ENCODE measurements at regions not wholly inside any gene's neighbourhood (a gene's known extent, or its start where the extent isn't known, plus 50 kb on each side); places are given as distances from the start of the nearest gene placed in this dataset.
"Not testable (repeated sequence)": the region's sequence is repeated elsewhere in the genome, so short reads cannot be mapped to it uniquely, and the experiment has no call there.

DNA sequence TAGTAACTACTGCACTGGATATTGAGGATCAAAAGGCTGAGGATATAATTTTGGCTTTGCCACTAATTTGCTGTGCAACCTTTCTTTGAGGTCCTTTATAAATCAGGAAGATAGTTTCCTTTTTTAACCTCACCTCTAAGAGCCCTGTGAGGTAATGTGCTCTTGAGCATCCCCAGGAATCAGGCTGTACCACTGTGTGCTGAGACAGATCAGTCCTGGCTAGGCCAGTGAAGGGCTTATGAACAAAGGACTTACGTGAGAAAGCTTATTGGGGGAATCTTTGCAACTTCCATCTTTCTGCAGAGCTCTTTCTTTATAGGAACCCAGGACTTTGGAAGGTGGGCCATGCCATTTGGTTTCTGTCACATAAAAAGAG, 188.9 kb downstream of the SIPA1L2 start:
- DNase-seq = no peak

DNA sequence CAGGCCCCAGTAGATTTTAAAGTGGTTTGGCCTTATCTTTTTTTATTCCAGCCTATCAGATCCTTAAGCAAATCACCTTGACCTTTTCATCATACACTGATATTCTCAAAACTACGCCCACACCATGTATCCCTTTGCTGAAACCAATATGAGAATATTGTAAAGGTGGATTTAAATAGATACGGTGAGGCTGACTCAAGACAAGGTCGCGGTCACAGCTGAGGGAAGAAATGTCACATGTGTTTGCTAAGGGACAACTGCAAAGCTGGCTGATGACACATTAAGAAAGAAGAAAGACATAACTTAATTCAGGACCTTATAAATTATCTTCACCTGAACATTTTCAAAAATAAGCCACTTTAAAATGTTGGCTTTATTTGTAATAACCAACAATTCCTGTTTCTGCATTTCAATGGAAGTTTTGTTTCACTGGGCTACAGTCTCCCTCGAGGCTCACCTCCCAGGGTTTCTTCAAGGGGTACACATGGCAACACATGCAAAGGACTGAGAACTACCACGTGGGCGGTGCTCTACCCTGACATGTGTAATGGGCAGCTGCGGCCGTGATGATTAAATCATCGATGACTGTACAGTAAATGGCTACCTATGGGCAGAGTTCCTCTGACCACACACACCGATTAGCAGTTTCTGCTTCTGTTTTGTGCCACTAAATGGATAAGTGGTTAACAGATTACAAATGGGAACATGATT, 189.5 kb downstream of the SIPA1L2 start:
- DNase-seq = no peak

DNA sequence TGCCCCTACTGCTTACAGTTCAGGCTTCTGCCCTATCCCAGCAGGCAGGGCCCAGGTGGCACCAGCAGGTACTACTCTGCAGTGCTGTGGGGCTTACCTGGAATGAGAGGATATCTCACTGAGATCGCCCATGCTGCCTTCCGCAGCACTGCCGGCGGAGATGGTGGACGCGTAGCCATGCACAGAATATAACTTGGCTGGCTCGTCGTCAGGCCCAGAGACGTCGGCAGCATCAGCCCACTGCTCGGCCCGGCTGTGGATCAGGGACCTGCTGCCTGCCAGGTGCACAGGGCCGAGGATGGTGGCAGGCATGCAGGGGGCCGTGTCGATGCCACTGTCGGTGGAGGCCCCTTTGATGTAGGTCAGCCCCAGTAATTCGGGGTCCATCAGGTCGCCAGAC, 190.9 kb downstream of the SIPA1L2 start:
- no peak for DNase-seq

DNA sequence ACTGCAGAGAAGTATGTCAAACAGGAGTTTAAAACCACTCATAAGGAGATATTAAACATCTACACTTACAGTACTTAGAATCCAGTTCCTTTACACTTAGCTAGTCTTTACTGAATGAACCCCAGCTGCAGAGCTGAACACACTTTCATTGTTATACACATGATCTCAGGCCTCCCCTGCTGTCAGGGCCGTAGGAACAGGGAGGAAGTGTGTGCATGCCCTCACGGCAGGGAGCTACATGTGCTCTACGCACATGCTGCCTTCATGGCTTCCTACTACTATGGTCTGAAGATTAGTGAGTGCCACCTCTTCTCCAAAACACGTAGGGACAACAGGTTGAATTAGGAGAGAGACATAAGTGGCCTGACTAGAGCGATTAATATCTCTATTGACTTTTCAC, 191.5 kb downstream of the SIPA1L2 start:
- no peak for DNase-seq

DNA sequence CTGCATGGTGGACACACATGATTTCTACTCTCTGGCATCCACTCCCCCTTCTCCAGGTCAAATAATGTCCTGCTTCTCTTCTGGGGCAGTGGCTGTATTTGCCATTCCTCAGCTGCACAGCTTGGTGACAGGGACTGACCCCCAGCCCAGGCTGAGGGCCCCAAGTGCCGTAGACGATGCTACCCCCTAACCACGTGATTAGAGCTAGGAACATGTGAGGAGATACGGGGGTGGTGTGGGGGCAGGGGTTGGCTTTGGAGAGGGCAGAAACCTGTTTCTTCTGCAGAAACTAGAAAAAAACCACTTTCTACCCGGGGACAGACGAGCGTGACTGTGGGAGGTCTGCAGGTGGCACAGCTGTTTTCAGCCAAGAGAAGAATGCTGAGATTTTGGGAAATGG, 192.4 kb downstream of the SIPA1L2 start:
- no peak for DNase-seq

DNA sequence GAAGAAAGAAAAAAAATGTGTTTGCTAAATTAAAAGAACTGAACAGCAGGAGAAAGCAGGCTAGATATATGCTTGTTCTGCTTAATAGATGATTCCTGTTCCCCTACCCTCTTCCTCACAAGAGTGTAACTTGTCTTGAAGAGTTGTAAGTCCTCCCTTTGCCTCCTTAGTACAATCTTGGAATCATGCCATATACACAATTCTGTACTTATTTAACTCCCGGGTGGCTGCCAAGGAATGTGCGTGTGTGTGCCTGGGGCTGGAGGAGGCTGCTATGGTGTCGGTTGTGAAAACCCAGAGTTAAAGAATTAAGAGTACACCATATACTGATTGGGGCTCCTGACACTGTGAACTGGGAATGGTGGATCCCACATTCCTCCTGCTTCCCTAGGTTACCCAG, 194.2 kb downstream of the SIPA1L2 start:
- DNase-seq = no peak

DNA sequence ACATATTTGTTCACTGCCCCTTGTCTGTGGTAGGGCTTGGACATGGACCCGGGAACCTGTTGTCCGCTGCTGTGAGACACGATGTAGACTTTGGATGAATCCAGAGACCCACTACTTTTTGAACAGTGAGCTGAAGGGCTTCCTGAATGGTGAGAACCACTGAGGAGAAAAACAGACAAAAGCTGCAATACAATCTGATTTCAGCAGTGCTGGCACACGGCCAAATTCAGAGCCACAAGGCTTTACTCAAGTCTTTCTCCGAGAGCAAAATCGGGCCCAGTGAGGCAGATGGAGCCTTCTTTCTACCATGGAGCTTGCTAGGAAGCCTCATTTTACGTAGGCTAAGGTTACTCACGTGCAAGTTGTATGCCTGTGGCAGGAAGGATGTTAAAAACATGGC, 197.6 kb downstream of the SIPA1L2 start:
- DNase-seq = peak; percentile 35

DNA sequence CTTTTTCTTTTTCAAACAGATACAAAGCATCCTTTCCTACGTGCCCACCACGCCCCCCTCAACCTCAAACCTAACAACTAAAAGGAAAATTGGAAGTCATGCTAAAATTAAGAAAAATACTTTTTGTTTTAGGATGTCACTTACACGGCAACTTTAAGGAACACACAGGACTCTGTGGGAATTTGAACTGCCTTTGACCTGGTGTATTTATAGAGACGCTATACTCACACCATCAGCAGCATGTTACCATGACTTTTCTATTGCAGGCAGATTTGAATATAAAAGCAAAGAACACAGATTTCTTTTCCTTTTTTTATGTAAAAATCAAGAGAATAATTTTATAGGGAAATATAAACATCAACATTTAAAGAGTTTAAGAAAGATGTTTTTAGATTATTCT, 198.2 kb downstream of the SIPA1L2 start:
- DNase-seq = no peak

DNA sequence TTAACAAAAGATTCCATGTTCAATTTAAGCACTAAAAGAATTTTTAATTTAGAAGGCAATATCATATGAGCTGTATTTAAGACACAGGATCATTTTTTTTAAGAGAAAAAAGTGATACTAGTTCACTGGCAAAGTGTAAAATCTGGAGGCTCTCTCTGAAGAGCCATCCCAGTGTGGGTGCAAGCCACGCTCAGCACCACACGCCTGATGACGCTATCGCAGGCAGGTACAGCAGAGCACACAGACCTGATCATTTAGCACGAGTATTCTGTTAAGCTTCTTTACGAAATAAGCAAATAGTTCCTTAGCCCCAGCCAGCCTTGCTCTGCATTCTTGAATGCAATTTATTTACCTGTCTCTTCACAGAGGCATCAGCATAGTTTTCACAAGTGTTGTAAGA, 198.6 kb downstream of the SIPA1L2 start:
- DNase-seq = no peak

DNA sequence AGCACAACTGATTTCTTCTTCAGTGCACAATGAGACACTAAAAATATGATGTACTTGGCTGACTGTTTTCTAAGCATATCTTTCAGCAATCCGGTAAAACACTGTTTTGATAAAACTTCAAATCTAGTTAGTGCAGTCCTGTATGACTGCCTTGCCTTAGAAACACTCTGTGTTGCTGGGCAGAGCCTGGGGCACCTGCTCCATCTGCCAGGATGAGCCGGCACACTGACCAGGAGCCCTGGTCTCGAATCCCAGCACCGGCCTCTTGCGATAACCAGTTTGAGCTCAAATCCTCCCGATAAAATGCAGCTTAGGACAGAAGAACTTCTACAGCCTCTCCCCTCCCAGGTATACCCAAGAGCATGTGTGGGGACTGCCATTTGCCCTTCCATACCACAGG, 199.5 kb downstream of the SIPA1L2 start:
- no peak for DNase-seq

DNA sequence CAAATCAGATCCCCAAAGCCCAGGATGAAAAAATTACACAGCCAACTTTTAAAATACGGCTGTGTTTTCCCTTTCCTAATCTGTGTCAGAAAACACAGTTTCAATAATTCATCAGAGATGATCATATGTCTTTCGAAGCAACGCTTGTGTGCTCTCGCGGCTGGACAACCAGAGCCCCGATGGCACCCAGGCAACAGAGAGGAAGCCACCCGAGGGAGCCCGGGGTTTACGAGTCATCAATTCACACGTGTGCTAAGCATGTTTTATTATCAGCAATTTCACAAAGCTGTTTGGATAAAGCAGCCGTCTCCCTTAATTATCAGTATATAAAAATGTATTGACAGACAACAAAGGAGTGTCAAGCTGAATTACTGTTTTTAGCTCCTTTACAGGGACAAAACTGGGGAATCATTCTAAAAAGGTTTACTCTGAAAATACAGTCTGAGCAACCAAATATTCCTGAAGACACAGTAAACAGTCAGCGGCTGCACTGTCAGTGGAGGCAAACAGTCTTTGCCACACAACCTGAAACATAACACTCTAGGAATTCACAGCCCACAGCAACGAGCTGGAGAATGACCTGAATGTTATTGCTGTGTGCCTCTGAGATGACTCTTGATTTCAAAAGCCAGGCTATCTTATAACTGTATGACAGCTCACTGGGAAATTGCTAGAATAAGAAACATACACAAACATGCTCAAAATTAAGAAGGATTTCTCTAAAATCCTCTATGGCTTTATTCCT, 201.0 kb downstream of the SIPA1L2 start:
- DNase-seq = no peak

DNA sequence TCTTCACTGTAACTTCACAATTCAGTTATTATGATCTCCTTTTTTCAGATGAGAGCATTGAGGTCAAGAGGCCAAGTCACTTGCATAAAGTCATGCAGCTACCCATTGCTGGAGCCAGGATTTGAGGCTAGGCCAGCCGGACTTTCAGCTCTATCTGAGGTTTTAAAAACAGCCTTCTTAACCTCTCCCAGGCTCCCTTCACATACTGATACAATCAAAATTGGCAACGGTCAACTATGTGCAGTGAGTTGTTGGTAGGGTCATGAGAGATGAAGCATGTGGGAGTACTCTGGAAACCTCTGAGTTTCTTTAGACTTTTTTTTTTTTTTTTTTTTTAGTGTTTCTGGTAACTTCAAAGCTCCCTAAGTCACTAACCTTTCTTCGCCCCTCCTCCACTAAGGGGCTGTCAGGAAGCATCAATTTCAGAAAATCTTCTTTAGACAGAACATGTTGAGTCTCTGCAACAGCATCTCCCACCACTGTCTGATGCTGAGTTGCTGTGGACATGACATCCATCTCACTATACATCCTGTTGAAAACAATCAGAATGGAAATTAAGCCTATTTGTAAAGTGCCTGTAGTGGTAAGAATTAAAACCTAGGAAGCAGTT, 201.8 kb downstream of the SIPA1L2 start:
- DNase-seq = no peak

DNA sequence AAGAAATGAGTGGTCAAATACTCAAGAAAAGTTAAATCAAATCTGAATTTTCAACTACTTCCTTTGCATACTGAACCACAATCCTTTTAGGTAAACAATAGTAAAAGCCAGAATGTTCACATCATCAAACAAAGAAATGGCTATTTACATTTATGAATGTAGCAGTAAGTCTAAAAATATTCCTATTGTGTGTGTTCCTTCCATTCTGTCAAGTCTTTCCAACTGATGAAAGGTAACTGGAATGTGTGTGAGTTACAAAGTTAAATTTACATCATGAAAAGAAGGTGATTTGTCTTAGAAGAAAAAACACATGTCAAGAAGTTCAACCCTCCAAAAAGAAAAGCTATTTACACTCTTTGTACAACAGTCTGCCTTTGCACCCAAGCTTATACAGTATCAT, 203.1 kb downstream of the SIPA1L2 start:
- DNase-seq = no peak

DNA sequence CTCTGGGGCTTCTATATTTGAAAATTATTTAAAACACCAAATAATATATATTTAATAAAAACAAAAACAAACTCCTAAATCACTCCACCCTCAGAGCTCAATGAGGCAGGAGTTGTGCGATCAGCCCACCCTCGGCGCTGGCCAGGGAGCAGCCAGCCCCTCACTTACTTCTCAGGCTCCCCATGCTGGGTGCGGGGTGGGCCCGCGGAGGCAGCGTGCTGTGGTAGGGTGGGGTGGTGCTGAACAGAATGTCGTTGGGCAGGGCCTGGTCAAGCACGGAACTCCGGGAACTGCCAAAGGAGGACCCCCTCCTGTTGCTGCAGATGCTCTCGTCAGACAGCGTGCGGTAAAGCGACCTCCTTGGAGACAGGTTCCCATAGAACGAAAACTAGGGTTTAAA, 204.5 kb downstream of the SIPA1L2 start:
- no peak for DNase-seq

DNA sequence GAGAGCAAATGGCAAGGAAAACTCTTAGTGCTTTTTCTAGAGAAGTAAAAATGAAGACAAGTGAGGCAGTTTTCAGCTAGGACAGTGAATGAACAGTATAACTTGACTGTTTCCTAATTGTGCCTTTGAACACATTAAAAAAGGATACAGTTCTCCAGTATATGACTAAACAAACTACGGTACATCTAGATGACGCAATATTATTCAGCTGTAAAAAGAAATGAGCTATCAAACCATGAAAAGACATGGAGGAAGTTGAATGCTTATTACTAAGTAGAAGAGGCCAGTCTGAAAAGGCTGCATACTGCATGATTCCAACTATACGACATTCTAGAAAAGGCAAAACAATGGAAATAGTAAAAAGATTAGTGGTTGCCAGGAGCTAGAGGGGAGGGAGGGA, 206.3 kb downstream of the SIPA1L2 start:
- DNase-seq = no peak

DNA sequence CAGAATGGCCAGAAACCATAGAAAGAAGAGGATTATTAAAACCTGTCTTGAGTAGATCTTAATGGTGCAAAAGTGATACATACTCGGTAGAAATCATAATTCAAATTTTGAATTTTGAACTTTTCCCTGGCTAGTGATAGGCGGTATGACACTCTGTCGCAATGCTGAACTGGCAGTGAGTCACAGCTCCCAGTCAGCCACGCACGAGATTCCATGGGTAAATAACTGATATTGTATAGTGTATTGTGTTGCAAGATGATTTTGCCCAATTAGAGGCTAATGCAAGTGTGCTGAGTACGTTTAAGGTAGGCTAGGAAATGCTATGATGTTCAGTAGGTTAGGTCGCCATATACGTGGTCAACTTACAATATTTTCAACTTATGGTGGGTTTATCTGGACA, 207.0 kb downstream of the SIPA1L2 start:
- no peak for DNase-seq

DNA sequence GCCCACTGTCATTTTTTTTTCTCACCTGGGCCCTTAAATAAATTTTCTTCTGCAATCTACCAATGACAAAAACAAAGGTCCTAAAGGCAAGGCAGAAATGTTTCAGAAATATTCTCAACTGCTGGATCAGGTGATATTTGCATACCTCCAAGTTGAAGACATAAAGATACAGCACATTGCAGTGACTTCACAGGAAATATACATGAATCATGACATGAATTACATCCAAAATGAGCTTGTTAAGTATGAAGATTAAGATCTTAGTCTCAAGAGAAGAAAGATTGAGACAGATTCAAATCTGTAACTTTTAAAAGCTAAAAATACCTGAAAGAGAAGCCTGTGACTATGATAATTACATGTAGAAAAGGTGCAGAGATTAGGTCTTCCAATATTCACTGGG, 207.8 kb downstream of the SIPA1L2 start:
- no peak for DNase-seq

DNA sequence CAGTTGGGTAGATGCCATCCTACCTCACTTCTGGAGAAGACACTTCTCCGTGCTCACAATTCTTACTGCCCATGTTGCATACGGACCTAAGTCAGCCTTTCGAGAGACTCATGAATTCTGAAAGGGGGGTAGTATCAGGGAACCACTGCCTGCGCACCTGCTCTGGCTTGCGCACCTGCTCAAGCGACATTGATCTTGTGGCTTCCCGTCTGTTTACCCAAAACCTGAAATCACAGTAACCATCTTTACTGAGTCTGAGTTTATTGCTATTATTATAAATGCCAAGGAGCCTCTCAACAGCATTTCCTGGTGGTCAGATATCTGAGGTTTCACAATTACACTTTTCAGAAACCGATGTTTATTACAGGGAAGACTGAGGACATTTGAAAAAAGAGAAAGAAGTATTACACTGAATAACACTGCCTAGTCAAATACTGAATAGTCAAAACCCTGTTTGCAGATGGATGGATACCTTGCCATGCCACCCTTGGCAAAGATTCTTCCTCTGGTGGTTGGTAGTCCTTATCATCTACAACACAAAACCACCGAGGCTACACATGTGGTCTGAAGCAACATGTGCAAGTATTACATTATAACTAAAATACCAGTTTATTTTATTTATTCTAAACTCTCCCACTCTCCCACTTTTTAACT, 208.7 kb downstream of the SIPA1L2 start:
- DNase-seq = no peak

DNA sequence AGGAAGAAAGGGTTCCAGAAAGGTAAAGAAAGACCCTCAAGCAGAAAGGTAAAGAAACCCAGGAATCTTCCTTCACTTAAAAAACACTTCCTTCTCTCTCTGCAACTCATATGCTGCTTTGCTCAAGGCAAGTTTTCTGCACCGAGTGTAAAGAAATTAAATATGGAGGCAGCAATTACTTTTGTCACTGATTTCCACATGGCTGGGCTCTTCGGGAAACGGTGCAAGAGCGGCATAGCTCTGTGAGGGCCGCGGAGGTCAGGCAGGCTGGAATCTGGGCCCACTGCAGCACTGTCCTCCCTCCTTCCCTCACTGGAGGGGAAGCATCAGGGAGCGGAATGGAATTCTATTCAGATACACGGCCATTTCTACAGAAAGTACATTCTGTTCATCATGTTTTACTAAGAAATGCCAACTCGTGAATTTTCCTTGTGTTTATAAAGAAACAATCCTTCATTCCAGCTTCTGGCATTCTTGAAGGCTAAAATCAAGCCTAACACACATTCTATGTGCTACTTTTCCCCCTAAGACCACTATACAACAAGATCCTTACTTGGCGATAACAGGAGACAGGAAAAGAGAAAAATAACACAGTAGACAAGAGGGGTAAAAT, 212.2 kb downstream of the SIPA1L2 start:
- DNase-seq = no peak

DNA sequence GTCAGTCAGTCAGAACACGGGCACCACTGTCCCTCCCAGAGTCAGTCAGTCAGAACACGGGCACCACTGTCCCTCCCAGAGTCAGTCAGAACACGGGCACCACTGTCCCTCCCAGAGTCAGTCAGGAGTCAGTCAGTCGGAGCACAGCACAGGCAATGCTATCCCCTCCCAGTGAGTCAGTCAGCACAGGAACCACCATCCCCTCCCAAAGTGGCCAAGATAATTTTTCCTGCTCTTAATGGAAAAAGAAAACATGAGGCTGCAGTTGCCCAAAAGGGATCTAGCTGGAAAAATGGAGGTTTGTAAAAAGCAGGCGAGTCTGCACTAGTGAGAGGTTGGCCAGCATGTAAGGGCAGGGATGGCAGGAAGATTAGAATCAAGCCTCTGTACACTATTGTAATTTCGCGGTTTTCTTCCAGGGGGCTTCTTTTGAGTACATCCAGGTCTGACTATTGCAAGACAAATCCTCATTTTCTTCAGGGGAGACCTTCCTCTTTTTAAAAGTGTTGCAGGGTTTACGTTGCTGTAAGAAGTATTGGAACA, 213.8 kb downstream of the SIPA1L2 start:
- no peak for DNase-seq

DNA sequence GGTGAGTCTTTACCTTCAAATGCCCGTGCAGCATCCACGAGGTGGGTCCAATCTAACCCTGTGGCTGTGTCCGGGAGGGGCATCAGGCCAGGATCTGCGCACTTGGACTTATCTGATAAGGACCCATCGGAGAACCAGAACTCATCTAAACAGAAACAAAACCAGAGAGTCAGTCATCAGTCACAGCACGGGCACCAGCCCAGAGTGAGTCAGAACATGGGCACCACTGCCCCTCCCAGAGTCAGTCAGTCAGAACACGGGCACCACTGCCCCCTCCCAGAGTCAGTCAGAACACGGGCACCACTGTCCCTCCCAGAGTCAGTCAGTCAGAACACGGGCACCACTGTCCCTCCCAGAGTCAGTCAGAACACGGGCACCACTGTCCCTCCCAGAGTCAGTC, 214.5 kb downstream of the SIPA1L2 start:
- not testable (repeated sequence) for DNase-seq

DNA sequence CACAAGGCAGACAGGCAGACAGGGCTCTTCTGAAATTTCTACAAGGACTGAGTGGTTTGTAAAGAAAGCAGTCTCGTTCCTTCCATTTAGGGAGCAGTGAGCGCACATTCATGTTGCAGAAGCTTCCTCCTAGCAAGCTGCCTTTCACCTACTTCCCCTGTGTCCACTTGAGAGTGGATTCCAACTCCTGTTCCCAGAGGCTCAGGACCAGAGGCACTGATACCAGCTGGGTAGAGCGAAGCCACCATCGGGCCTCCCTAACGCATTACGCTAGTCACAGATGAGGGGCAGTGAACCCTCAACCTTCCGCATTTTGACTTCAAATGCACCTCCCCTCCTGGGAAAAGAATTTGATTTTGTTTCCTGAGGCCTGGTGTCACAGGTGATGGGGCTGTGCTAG, 215.8 kb downstream of the SIPA1L2 start:
- DNase-seq = no peak

DNA sequence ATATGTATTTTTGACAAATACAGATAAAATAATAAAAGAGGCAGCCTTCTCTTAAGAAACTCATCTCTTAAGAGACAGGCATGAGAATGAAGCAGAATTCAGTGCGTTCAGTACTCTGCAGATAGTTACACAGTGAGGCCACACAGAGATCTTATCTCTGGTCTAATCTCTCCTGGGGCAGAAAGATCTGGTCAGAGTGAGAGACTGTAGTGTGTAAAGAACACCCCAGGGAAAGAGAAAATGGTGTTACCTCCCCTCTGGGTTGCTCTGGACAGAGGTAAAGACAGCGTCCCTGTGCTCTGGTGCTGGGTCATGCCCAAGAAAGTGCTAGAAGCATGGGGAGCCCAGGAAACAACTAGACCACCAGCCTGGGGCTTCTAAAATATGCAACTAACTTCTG, 216.3 kb downstream of the SIPA1L2 start:
- no peak for DNase-seq
